Erythroblast (primary cell): ENCODE measurements at regions not wholly inside any gene's neighbourhood (a gene's known extent, or its start where the extent isn't known, plus 50 kb on each side); places are given as distances from the start of the nearest gene placed in this dataset.

Source experiments
- GATA1 ChIP-seq: IDR thresholded peaks from 2 replicates; pipeline ENCODE4 v1.6.1; 2011; ENCODE audit warnings: low read depth, mild to moderate bottlenecking, control low read depth, low read length, moderate library complexity
- POLR2A ChIP-seq: IDR thresholded peaks from 2 replicates; pipeline ENCODE4 v1.6.1; 2011; ENCODE audit warnings: mild to moderate bottlenecking, low read length

DNA sequence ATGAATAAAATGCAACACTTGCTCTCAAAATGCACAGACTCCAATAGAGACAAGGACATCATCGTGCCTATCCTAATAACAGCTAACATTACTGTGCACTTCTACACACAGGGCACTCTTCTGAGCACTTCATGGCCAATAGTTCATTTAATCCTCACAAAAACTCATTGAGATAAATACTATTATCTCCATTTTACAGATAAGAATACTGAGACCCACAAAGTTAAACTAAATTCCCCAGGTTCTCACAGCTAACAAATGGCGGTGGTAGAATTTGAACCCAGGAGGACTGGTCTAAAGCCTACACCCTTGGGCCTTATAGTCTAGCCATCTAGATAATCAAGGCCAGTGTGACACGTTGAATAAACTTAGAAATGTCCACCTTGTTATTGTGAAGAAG lies 328.6 kb downstream of the RRAGC start:
- TF ChIP-seq POLR2A, result no peak
- TF ChIP-seq GATA1, result no peak
